ENCODE measurements at regions not wholly inside any gene's neighbourhood (a gene's known extent, or its start where the extent isn't known, plus 50 kb on each side); places are given as distances from the start of the nearest gene placed in this dataset.

- Histone ChIP-seq H3K4me1 (ENCODE audit: control insufficient read depth in 1 of 2, insufficient read depth in 2 of 2, low read length in 2 of 2) (no peaks in the 10 kb centered on the region), H3K36me3 (replicated peaks in 1 of 2; ENCODE audit: control insufficient read depth in 1 of 2, insufficient read depth in 2 of 2, low read length in 2 of 2) (no peaks in the 10 kb centered on the region), H2AFZ (ENCODE audit: insufficient read depth, low read depth, low read length, poor library complexity, severe bottlenecking) (no peak overlapping the region), H3K9me3 (replicated peaks in 1 of 2; ENCODE audit: control insufficient read depth in 1 of 2, insufficient read depth in 1 of 2, low read length in 2 of 2) (peaks cover 0 to 3% of the 10 kb centered on the region in 2 donors), H3K9ac (ENCODE audit: insufficient read depth, low read length, poor library complexity, severe bottlenecking) (no peak overlapping the region), H3K4me3 (replicated peaks in 1 of 3; ENCODE audit: low read depth in 2 of 3, low read length in 3 of 3) (no peak overlapping the region), H3K4me2 (replicated peaks; ENCODE audit: extremely low read depth, low read length, poor library complexity, severe bottlenecking) (no peak overlapping the region), H4K20me1 (ENCODE audit: insufficient read depth, low read length) (no peaks in the 10 kb centered on the region), H3K79me2 (ENCODE audit: insufficient read depth, low read length) (no peaks in the 10 kb centered on the region), H3K27me3 (ENCODE audit: control insufficient read depth in 2 of 2, insufficient read depth in 2 of 2, low read length in 2 of 2) (no peaks in the 10 kb centered on the region), H3K27ac (ENCODE audit: low read depth in 1 of 2, low read length in 2 of 2) (no peak overlapping the region)
- WGBS (ENCODE audit: insufficient coverage): 100% methylated on average over 1 of the region's 5 CpGs
- no peaks in the 10 kb centered on the region for H3K36me3 Mint-ChIP-seq
- H3K27me3 Mint-ChIP-seq (ENCODE audit: low read depth in 3 of 3): peaks cover 0 to 3% (median 0%) of the 10 kb centered on the region in 3 donors
- no peak overlapping the region for H3K4me3 Mint-ChIP-seq
- H3K9me3 Mint-ChIP-seq: peaks cover 0 to 14% (median 4%) of the 10 kb centered on the region in 7 donors
- intact Hi-C loops (cut with micrococcal nuclease): no loop called here
- H3K4me1 Mint-ChIP-seq: no peaks in the 10 kb centered on the region
- TF ChIP-seq CTCF (IDR thresholded peaks at IDR 0.05): no peak
- DNase-seq: no peak
- H3K27ac Mint-ChIP-seq: no peak overlapping the region
Measured at GRCh38 chr5:83834306-83834705, 113.7 kb upstream of the HAPLN1 start.

- intact Hi-C loops (cut with micrococcal nuclease): no loop called here
- Mint-ChIP-seq H3K4me3 (no peak overlapping the region), H3K9me3 (peaks cover 0 to 14% (median 3%) of the 10 kb centered on the region in 7 donors), H3K27me3 (ENCODE audit: low read depth in 3 of 3) (peaks cover 0 to 6% (median 0%) of the 10 kb centered on the region in 3 donors), H3K36me3 (no peaks in the 10 kb centered on the region), H3K27ac (no peak overlapping the region), H3K4me1 (peaks cover 6% of the 10 kb centered on the region)
- H3K4me1 ChIP-seq (ENCODE audit: control insufficient read depth in 1 of 2, insufficient read depth in 2 of 2, low read length in 2 of 2): peaks cover 0 to 6% of the 10 kb centered on the region in 2 donors
- no peaks in the 10 kb centered on the region for H3K36me3 ChIP-seq (replicated peaks in 1 of 2; ENCODE audit: control insufficient read depth in 1 of 2, insufficient read depth in 2 of 2, low read length in 2 of 2)
- no peaks in the 10 kb centered on the region for H3K79me2 ChIP-seq (ENCODE audit: insufficient read depth, low read length)
- H3K27ac ChIP-seq (ENCODE audit: low read depth in 1 of 2, low read length in 2 of 2): no peak overlapping the region
- H3K9ac ChIP-seq (ENCODE audit: insufficient read depth, low read length, poor library complexity, severe bottlenecking): no peak overlapping the region
- no peak overlapping the region for H3K4me2 ChIP-seq (replicated peaks; ENCODE audit: extremely low read depth, low read length, poor library complexity, severe bottlenecking)
- DNase-seq: no peak
- no peak overlapping the region for H3K4me3 ChIP-seq (replicated peaks in 1 of 3; ENCODE audit: low read depth in 2 of 3, low read length in 3 of 3)
- no peaks in the 10 kb centered on the region for H3K27me3 ChIP-seq (ENCODE audit: control insufficient read depth in 2 of 2, insufficient read depth in 2 of 2, low read length in 2 of 2)
- H4K20me1 ChIP-seq (ENCODE audit: insufficient read depth, low read length): no peaks in the 10 kb centered on the region
- TF ChIP-seq CTCF (IDR thresholded peaks at IDR 0.05): no peak
- H2AFZ ChIP-seq (ENCODE audit: insufficient read depth, low read depth, low read length, poor library complexity, severe bottlenecking): no peak overlapping the region
- H3K9me3 ChIP-seq (replicated peaks in 1 of 2; ENCODE audit: control insufficient read depth in 1 of 2, insufficient read depth in 1 of 2, low read length in 2 of 2): peaks cover 0 to 3% of the 10 kb centered on the region in 2 donors
- no CpG with 5 or more reads among the region's 1 CpG for WGBS (ENCODE audit: insufficient coverage)
Measured at GRCh38 chr5:83831834-83832233, 111.2 kb upstream of the HAPLN1 start.

Data from CD14-positive monocyte (primary cell).